Fibroblast of pulmonary artery (primary cell): ENCODE measurements at regions not wholly inside any gene's neighbourhood (a gene's known extent, or its start where the extent isn't known, plus 50 kb on each side); places are given as distances from the start of the nearest gene placed in this dataset.
"Not testable (repeated sequence)": the region's sequence is repeated elsewhere in the genome, so short reads cannot be mapped to it uniquely, and the experiment has no call there.

Experiments
- DNase-seq: peaks from one replicate; pipeline ENCODE4 v3.0.0-alpha.2; 2010; ENCODE audit warnings: low read depth
- H3K4me3 ChIP-seq: replicated peaks from 2 replicates; pipeline ENCODE4 v1.5.1; 2011; ENCODE audit warnings: low read depth, mild to moderate bottlenecking, control low read depth, low read length, moderate library complexity
- TF ChIP-seq, protein P1 (sequence below): IDR thresholded peaks from 2 replicates; pipeline ENCODE4 v1.5.1; 2011; ENCODE audit warnings: mild to moderate bottlenecking, control low read depth, low read length, inconsistent platforms; ENCODE audit errors: missing control alignments

DNA sequence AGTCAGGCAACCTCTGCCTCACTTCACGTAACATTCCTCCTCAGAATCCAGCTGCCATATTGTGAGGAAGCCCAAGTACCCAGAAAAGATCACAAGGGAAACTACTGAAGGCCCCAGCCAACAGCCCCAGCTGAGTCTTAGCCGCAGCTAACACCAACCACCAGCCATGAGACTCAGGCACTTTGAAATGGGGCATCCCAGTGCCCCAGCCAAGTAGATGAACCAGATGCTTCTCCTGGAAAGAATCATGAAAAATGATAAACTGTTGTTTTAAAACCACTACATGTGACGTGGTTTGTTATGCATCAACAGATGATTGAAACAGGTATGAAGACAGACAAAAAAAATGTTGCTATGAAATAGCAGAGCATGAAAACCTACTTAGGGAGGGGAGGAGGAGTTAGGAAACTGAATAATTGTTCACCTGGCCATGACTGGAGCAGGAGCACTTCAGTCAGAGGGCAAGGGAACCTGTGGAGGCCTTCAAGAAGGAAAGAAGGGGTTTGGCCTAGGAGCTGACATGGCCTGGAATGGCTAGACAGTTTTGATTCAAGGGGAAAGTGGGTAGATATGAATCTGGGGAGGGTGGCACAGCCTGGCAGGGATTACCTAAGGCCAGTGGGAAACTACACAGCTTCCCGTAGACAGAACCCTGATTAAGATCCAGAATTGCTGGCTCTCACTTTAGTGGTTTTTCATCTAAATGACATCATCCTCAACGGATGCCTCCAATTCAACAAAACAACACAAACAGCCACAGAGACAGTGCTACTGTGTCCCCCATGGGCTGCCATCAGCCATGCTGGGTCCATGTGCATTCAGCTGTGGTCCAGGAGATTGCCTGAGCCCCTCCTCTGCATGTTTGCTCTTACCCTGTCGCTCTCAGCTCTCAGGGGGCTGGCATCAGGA is 211.6 kb downstream of the SYK start:
- H3K4me3 ChIP-seq: no peak overlapping the region
- TF ChIP-seq, protein P1, sequence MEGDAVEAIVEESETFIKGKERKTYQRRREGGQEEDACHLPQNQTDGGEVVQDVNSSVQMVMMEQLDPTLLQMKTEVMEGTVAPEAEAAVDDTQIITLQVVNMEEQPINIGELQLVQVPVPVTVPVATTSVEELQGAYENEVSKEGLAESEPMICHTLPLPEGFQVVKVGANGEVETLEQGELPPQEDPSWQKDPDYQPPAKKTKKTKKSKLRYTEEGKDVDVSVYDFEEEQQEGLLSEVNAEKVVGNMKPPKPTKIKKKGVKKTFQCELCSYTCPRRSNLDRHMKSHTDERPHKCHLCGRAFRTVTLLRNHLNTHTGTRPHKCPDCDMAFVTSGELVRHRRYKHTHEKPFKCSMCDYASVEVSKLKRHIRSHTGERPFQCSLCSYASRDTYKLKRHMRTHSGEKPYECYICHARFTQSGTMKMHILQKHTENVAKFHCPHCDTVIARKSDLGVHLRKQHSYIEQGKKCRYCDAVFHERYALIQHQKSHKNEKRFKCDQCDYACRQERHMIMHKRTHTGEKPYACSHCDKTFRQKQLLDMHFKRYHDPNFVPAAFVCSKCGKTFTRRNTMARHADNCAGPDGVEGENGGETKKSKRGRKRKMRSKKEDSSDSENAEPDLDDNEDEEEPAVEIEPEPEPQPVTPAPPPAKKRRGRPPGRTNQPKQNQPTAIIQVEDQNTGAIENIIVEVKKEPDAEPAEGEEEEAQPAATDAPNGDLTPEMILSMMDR: no peak
- no peak for DNase-seq

DNA sequence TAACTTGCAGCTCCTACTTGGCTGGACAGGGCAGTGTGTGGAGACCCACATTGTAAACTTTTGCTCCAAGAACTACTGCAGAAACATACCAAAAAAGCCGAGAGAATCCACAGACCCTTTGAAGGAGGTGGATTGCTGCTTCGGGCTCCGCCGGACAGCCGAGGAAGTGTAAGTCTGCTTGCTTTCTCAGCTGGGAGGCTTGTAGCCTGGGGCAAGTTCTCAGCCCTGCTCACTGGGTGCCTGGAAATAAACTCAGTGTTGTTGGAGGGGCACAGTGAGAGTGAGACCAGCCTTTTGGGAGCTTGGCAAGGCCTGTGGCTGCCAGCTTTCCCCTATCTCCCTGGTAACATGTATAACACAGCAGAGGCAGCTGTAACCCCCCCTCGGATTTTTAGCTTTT is 215.6 kb downstream of the SYK start:
- TF ChIP-seq, protein P1: no peak
- DNase-seq: no peak

DNA sequence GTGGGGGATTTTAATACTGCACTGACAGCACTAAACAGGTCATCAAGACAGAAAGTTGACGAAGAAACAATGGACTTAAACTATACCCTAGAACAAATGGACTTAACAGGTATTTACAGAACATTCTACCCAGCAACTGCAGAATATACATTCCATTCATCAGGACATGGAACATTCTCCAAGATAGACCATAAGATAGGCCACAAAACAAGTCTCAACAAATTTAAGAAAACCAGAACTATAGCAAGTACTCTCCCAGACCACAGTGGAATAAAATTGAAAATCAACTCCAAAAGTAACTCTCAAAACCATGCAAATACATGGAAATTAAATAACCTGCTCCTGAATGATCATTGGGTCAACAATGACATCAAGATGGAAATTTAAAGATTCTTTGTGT is 218.3 kb downstream of the SYK start:
- not testable (repeated sequence) for H3K4me3 ChIP-seq, DNase-seq

More for the DNA sequence above, 215.6 kb downstream of the SYK start:
- H3K4me3 ChIP-seq: no peak overlapping the region

DNA sequence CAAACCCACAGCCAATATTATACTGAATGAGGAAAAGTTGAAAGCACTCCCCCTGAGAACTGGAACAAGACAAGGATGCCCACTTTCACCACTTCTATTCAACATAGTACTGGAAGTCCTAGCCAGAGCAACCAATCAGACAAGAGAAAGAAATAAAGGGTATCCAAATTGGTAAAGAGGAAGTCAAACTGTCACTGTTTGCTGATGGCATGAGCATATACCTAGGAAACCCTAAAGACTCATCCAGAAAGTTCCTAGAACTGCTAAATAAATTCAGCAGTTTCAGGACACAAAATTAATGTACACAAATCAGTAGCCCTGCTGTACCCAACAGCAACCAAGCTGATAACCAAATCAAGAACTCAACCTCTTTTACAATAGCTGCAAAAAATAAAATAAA is 220.0 kb downstream of the SYK start:
- DNase-seq, H3K4me3 ChIP-seq: not testable (repeated sequence)

DNA sequence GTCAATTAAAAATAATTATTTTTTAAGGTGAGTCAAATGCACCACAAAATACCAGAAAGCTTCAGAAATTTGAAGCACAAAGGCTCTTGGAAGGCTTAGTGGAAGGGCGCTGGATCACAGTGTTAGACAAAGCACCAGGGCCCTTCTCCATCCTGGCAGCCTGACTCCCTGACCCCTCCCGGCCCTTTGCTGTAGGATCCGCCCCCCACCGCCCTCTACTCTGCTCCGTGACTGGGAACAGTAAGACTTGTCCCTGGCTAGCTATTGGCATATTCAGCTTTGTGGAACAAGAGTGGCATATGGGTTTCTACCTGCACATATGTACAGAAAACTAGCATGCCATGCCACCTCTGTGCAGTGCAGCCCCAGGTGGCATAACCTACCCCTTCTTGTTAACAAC is 222.1 kb downstream of the SYK start:
- no peak for DNase-seq
- no peak overlapping the region for H3K4me3 ChIP-seq
- TF ChIP-seq, protein P1: no peak

DNA sequence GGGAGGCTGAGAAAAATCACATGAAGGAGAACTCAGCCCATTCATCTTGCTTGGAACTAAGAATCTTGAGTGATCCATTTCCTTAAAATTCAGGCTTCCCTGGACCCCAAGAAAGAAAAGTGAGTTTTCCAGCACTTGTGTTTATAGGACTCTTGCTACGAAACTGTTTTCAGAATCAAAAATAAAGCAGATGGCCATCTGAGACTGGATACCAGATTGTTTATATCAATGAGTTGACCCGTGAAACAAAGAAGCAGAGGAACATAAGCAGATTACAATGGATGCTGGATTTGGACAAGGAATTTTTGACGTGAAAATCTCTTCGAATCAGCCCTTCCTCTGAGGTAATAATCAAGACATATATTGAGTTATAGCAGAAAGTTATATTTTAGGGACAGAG is 223.2 kb downstream of the SYK start:
- DNase-seq: no peak
- TF ChIP-seq, protein P1: no peak
- H3K4me3 ChIP-seq: no peak overlapping the region

DNA sequence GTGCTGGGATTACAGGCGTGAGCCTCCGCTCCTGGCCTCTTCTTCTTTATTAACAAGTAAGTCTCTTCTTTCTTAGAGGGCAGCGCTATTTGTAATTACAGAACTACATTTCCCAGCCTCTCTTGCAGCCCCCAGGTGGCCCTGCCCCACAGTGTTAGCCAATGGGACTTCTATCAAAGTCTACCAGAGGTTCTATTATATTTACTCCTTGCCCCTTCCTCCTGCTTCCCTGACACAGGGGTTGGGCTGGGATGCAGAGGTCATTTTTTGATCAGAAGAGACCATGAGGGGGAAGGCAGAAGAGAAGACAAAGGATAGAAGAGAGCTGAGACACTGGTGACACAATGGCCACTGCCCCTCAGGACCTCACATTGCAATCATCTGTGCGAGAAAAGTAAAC is 224.2 kb downstream of the SYK start:
- no peak for DNase-seq
- no peak overlapping the region for H3K4me3 ChIP-seq
- TF ChIP-seq, protein P1: no peak

DNA sequence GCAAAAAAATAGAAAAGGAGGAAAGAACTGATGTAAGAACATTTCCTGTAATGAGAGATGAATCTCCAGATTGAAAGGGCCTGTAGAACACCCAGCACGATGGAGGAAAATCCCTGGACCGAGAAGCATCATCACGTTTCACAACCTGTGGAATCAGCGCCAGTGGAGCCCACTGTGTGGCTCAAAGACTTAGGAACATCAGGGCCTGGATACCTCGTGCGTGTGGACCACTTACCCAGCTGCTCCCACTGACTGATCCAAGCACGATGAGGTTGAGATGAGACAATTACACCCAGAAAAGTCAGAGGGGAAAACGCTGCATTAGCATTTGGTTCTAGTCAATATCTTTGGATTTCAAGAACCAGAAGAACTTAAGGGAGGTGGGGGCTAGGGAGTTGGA is 224.6 kb downstream of the SYK start:
- no peak overlapping the region for H3K4me3 ChIP-seq
- DNase-seq: no peak
- TF ChIP-seq, protein P1: no peak
